ENCODE measurements at regions not wholly inside any gene's neighbourhood (a gene's known extent, or its start where the extent isn't known, plus 50 kb on each side); places are given as distances from the start of the nearest gene placed in this dataset.

DNA sequence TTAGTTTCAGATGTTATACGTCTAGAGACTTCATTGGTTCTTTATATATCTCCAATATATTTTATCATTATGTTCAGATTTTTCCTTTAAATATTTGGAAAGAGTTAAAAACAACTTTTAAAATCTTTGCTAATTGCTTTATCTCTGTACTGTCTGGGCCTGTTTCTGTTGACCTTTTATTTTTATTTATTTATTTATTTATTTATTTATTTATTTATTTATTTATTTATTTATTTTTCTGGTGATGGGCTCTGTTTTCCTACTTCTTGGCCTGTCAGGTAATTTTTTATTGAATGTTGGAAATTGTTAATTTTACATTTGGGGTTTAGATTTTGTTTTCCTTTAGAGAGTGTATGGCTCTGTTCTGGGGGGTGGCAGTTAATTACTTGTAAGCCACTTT, 279.7 kb upstream of the KAZN start:
- H3K4me2 ChIP-seq (ENCODE audit: low read length): no peak overlapping the region
- no peaks in the 10 kb centered on the region for H3K9me3 ChIP-seq (ENCODE audit: control insufficient read depth, low read length)
- H3K27ac ChIP-seq: no peak overlapping the region
- no peak overlapping the region for H2AFZ ChIP-seq
- H3K79me2 ChIP-seq: no peaks in the 10 kb centered on the region
- no peaks in the 10 kb centered on the region for H3K27me3 ChIP-seq (ENCODE audit: control insufficient read depth, insufficient read depth, low read length)
- no peaks in the 10 kb centered on the region for H3K36me3 ChIP-seq (ENCODE audit: control insufficient read depth, insufficient read depth, low read length)
- no peaks in the 10 kb centered on the region for H3K4me1 ChIP-seq
- TF ChIP-seq, protein P1, sequence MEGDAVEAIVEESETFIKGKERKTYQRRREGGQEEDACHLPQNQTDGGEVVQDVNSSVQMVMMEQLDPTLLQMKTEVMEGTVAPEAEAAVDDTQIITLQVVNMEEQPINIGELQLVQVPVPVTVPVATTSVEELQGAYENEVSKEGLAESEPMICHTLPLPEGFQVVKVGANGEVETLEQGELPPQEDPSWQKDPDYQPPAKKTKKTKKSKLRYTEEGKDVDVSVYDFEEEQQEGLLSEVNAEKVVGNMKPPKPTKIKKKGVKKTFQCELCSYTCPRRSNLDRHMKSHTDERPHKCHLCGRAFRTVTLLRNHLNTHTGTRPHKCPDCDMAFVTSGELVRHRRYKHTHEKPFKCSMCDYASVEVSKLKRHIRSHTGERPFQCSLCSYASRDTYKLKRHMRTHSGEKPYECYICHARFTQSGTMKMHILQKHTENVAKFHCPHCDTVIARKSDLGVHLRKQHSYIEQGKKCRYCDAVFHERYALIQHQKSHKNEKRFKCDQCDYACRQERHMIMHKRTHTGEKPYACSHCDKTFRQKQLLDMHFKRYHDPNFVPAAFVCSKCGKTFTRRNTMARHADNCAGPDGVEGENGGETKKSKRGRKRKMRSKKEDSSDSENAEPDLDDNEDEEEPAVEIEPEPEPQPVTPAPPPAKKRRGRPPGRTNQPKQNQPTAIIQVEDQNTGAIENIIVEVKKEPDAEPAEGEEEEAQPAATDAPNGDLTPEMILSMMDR (IDR thresholded peaks at IDR 0.05): no peak
- H3K9ac ChIP-seq: no peak overlapping the region
- H3K4me3 ChIP-seq (ENCODE audit: low read depth, low read length): no peak overlapping the region

DNA sequence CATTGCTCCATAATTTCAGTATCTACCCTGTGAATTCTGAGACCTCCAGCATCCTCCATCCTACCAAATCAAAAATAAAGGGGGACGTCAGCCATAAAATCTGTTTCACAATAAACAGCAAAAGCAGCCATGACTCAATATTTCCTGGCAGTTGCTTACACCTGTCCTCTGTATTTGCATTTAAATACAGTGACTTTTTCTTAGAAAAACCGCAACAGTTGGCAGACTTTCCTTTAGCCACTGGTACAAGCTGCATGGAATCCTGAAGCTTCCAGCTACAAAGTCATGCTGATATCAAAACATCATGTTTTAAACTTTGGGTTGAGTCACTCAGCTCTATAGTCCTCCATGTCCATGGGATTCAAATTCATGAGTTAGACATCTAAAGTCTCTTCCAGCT, 278.0 kb upstream of the KAZN start:
- H3K4me3 ChIP-seq (ENCODE audit: low read depth, low read length): no peak overlapping the region
- no peaks in the 10 kb centered on the region for H3K36me3 ChIP-seq (ENCODE audit: control insufficient read depth, insufficient read depth, low read length)

DNA sequence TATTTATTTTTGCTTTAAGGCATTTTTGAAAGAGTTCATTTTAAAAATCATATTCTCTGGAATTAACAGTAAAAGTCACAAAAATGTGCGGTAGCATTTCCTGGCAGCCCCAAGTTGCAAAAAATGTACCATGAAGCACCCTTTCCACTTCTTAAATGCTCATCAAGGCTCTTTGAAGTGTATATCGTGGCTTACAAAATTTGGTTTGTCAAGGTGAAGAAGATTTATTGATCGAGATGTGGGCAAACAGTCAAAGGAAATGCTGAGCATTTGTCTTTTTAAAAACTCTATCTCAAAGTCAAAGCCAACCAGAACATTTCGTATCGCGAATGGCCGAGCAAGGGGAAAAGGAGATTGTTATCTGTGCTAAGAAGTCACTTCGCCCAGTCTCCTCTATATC, 277.5 kb upstream of the KAZN start:
- Histone ChIP-seq H3K79me2 (no peaks in the 10 kb centered on the region), H3K9me3 (ENCODE audit: control insufficient read depth, low read length) (no peaks in the 10 kb centered on the region), H3K4me1 (no peaks in the 10 kb centered on the region), H3K27me3 (ENCODE audit: control insufficient read depth, insufficient read depth, low read length) (no peaks in the 10 kb centered on the region), H2AFZ (no peak overlapping the region), H3K27ac (no peak overlapping the region), H3K4me2 (ENCODE audit: low read length) (no peak overlapping the region), H3K9ac (no peak overlapping the region), H3K4me3 (ENCODE audit: low read depth, low read length) (no peak overlapping the region), H3K36me3 (ENCODE audit: control insufficient read depth, insufficient read depth, low read length) (no peaks in the 10 kb centered on the region)
- TF ChIP-seq, protein P1 (IDR thresholded peaks at IDR 0.05): no peak

More for the DNA sequence above, 278.0 kb upstream of the KAZN start:
- Histone ChIP-seq H3K9ac (no peak overlapping the region), H3K9me3 (ENCODE audit: control insufficient read depth, low read length) (no peaks in the 10 kb centered on the region), H3K27me3 (ENCODE audit: control insufficient read depth, insufficient read depth, low read length) (no peaks in the 10 kb centered on the region), H3K79me2 (no peaks in the 10 kb centered on the region), H3K4me1 (no peaks in the 10 kb centered on the region), H3K27ac (no peak overlapping the region), H3K4me2 (ENCODE audit: low read length) (no peak overlapping the region), H2AFZ (no peak overlapping the region)
- TF ChIP-seq, protein P1 (IDR thresholded peaks at IDR 0.05): no peak

DNA sequence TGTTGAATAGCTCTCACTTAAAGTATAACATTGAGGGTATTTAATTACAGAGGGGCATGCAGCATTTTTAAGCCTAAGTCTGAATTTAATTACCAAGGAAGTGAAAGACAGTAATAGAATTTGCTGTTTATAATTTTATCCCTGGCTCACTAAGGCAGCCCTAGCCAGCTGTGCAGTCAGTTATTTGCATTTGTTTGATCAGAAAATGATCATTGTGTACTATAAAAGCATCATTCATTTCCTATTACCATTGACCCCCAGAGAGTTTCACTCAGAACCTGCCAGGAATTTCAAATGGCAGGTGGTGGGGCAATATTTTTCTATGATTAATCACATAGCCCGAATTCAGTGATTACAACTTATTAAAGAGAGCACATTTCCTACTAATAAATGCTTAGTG, 277.1 kb upstream of the KAZN start:
- no peaks in the 10 kb centered on the region for H3K27me3 ChIP-seq (ENCODE audit: control insufficient read depth, insufficient read depth, low read length)
- no peak overlapping the region for H3K4me3 ChIP-seq (ENCODE audit: low read depth, low read length)
- no peak overlapping the region for H3K4me2 ChIP-seq (ENCODE audit: low read length)
- no peaks in the 10 kb centered on the region for H3K4me1 ChIP-seq
- H3K9me3 ChIP-seq (ENCODE audit: control insufficient read depth, low read length): no peaks in the 10 kb centered on the region
- no peaks in the 10 kb centered on the region for H3K79me2 ChIP-seq
- no peaks in the 10 kb centered on the region for H3K36me3 ChIP-seq (ENCODE audit: control insufficient read depth, insufficient read depth, low read length)
- H2AFZ ChIP-seq: no peak overlapping the region
- no peak overlapping the region for H3K9ac ChIP-seq
- TF ChIP-seq, protein P1 (IDR thresholded peaks at IDR 0.05): no peak
- H3K27ac ChIP-seq: no peak overlapping the region

DNA sequence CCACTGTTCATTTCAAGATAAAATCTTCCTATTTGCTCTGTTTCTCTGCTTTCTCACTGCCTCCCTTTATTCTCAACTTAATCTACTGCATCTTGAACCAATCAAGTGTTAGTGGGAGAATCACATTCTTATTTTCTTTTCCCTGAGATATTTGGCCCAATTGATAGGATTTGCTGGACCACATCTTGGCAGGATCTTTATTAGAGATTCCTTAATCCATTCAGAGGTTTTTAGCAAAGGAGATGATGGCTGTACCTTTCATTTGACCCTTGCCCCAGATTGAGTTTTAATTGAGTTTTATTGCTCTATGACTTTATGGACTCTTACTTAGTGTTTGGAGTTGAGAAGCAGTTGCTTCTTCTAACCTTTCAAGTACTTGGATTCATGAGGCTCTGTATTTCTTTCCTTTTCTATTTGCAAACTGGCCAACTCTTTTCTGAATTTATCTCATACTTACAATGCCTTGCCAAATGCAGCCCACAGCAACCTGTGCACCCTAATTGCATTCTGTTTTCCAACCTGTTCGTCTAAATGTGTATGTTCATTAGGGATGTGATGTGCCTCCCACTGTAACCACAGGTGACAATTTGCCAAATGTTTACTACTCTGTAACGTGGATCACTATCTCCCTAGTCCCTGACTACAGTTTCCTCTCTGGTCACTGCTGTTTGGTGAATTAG, 274.8 kb upstream of the KAZN start:
- TF ChIP-seq, protein P1 (IDR thresholded peaks at IDR 0.05): no peak
- H3K4me1 ChIP-seq: no peaks in the 10 kb centered on the region
- H3K4me2 ChIP-seq (ENCODE audit: low read length): no peak overlapping the region
- H3K79me2 ChIP-seq: no peaks in the 10 kb centered on the region
- H2AFZ ChIP-seq: no peak overlapping the region
- H3K4me3 ChIP-seq (ENCODE audit: low read depth, low read length): no peak overlapping the region
- no peaks in the 10 kb centered on the region for H3K36me3 ChIP-seq (ENCODE audit: control insufficient read depth, insufficient read depth, low read length)
- H3K9ac ChIP-seq: no peak overlapping the region
- H3K27me3 ChIP-seq (ENCODE audit: control insufficient read depth, insufficient read depth, low read length): no peaks in the 10 kb centered on the region
- no peak overlapping the region for H3K27ac ChIP-seq
- H3K9me3 ChIP-seq (ENCODE audit: control insufficient read depth, low read length): no peaks in the 10 kb centered on the region

All from parathyroid adenoma (tissue), 2 donors.